DOHH2 (cell line): ENCODE measurements at regions not wholly inside any gene's neighbourhood (a gene's known extent, or its start where the extent isn't known, plus 50 kb on each side); places are given as distances from the start of the nearest gene placed in this dataset.

Source experiments
- H3F3A ChIP-seq: fragments of 200-600 bp; sonication (generic), shearing (Covaris generic); 2 replicates; pipeline ENCODE4 v1.6.0; 2016; ENCODE audit warnings: antibody characterized with exemption, mild to moderate bottlenecking; ENCODE audit not compliant: control insufficient read depth, insufficient read depth
- H3K27ac ChIP-seq: fragments of 200-600 bp; sonication (generic); 2 replicates; pipeline ENCODE4 v1.5.1; 2014; ENCODE audit warnings: low read depth, mild to moderate bottlenecking, low read length, moderate library complexity
- H3K27me3 ChIP-seq: fragments of 200-600 bp; sonication (generic); 2 replicates; pipeline ENCODE4 v1.6.1; 2014; ENCODE audit warnings: mild to moderate bottlenecking, low read length, mixed read lengths; ENCODE audit not compliant: control insufficient read depth
- H3K36me3 ChIP-seq: fragments of 200-600 bp; sonication (generic); 2 replicates; pipeline ENCODE4 v1.6.1; 2014; ENCODE audit warnings: mild to moderate bottlenecking, low read length, moderate library complexity, mixed read lengths; ENCODE audit not compliant: control insufficient read depth
- H3K4me1 ChIP-seq: fragments of 200-600 bp; sonication (generic); 2 replicates; pipeline ENCODE4 v1.6.1; 2014; ENCODE audit warnings: mild to moderate bottlenecking, low read length, mixed read lengths; ENCODE audit not compliant: control insufficient read depth
- H3K4me2 ChIP-seq: fragments of 200-600 bp; sonication (generic); 2 replicates; pipeline ENCODE4 v1.6.0; 2014; ENCODE audit warnings: mild to moderate bottlenecking, low read length, moderate library complexity
- H3K4me3 ChIP-seq: fragments of 200-600 bp; sonication (generic); 2 replicates; pipeline ENCODE4 v1.5.1; 2014; ENCODE audit warnings: mild to moderate bottlenecking, low read length, mixed read lengths
- H3K79me2 ChIP-seq: fragments of 200-600 bp; sonication (generic); 2 replicates; pipeline ENCODE4 v1.6.1; 2014; ENCODE audit warnings: mild to moderate bottlenecking, low read length, mixed read lengths; ENCODE audit not compliant: control insufficient read depth
- H3K9me2 ChIP-seq: fragments of 200-600 bp; sonication (generic); replicated peaks from 2 replicates; pipeline ENCODE4 v1.6.1; 2014; ENCODE audit warnings: mild to moderate bottlenecking, low read length, mixed read lengths; ENCODE audit not compliant: control insufficient read depth
- H3K9me3 ChIP-seq: fragments of 200-600 bp; sonication (generic); 2 replicates; pipeline ENCODE4 v1.6.1; 2014; ENCODE audit warnings: antibody characterized with exemption, low read length, mixed read lengths; ENCODE audit not compliant: control insufficient read depth, insufficient read depth
- H4K20me1 ChIP-seq: fragments of 200-600 bp; sonication (generic); 2 replicates; pipeline ENCODE4 v1.6.0; 2014; ENCODE audit warnings: low read depth, mild to moderate bottlenecking, antibody characterized with exemption, low read length, moderate library complexity; ENCODE audit not compliant: control insufficient read depth, insufficient read depth
- CTCF ChIP-seq: fragments of 200-600 bp; sonication (generic); IDR thresholded peaks from one replicate; pipeline ENCODE4 v1.5.1; 2014; ENCODE audit warnings: antibody characterized with exemption, mild to moderate bottlenecking, low read depth, low read length; ENCODE audit not compliant: poor library complexity, severe bottlenecking
- EZH2phosphoT487 ChIP-seq: fragments of 200-600 bp; sonication (generic); IDR thresholded peaks from 2 replicates; pipeline ENCODE4 v1.6.1; 2017; ENCODE audit warnings: borderline replicate concordance, mild to moderate bottlenecking, antibody characterized with exemption, low read length, moderate library complexity, mixed read lengths

DNA sequence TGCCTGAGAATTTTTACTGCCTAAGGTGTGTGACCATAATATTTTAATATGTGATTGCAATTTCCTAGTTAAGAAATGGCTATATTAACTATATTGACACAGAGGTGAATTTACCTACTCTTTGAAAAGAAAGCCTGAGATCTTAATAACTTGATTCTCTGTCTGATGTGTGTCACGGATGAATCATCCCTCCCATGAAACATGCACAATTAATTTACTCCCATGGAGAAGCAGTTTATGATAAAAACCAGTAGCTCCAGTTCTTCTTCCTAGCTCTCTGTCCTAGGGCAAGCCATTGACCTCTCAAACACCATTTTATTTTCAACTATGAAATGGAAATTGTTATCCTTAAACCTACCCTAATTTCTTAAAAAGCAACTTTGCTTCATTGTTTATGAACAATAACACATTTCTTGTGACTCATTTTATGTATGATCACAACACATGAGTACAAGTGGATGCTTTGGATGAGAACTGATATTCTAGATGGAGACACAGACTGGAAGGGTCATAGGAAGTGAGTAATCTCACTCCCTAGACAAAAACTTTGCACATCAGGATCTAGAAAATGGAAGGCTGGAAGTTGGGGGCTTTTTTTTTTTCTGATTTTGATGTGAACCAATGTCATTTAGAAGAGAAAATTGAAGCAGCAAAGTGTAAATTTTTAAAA is 438.3 kb downstream of the GPAT3 start:
- H4K20me1 ChIP-seq: no peaks in the 10 kb centered on the region
- H3K9me3 ChIP-seq: no peaks in the 10 kb centered on the region
- TF ChIP-seq CTCF: no peak
- TF ChIP-seq EZH2phosphoT487: no peak
- H3K4me1 ChIP-seq: no peaks in the 10 kb centered on the region
- H3K79me2 ChIP-seq: no peaks in the 10 kb centered on the region
- H3K9me2 ChIP-seq: no peaks in the 10 kb centered on the region
- H3K4me3 ChIP-seq: no peak overlapping the region
- no peaks in the 10 kb centered on the region for H3F3A ChIP-seq
- H3K36me3 ChIP-seq: no peaks in the 10 kb centered on the region
- no peaks in the 10 kb centered on the region for H3K27me3 ChIP-seq
- H3K27ac ChIP-seq: no peak overlapping the region
- no peak overlapping the region for H3K4me2 ChIP-seq

DNA sequence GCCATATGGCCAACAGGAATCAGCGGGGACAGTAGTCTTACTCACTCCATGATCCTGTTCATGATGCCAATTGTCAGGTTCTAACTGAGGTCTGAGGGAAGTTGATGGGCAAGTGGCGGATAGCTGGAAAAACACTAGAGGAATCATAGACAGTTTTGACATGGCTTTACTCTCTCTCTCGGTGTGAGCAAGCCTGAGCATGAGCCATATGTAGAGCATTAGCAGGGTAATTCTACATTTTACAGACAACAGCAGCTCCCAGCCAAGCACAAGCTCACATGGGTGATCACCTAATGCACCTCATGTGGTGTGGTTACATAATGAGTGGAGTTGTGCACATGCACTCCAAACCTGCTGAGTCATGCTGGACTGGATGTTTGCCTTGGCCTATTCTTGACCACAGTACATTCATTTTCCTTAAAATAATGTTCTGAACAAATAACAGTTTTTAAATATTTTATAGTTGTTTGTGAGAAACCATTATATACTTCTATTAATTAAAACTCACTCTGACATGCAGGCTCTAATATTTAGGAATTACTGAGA is 429.2 kb downstream of the GPAT3 start:
- H3K9me3 ChIP-seq: peaks cover 9% of the 10 kb centered on the region
- no peaks in the 10 kb centered on the region for H4K20me1 ChIP-seq
- no peaks in the 10 kb centered on the region for H3K36me3 ChIP-seq
- H3K9me2 ChIP-seq: no peaks in the 10 kb centered on the region
- H3K27me3 ChIP-seq: no peaks in the 10 kb centered on the region
- no peaks in the 10 kb centered on the region for H3F3A ChIP-seq
- H3K79me2 ChIP-seq: no peaks in the 10 kb centered on the region
- TF ChIP-seq EZH2phosphoT487 (no peak), CTCF (no peak)
- H3K4me1 ChIP-seq: no peaks in the 10 kb centered on the region
- H3K27ac ChIP-seq: no peak overlapping the region
- no peak overlapping the region for H3K4me2 ChIP-seq
- H3K4me3 ChIP-seq: no peak overlapping the region

DNA sequence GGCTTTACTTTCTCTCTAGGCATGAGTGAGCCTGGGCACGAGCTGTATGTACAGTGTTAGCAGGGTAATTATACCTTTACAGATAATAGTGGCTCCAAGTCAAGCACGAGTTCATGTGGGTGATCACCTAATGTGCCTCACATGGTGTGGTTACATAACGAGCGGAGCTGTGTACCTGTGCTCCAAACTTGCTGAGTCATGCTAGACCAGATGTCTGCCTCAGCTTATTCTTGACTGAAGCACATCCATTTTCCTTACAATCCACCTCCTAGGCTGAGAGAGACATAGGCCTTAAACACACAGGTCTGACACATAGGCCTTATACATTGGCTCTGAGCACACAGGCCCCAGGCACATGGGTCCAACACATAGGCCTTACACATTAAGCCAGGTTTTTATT is 426.6 kb downstream of the GPAT3 start:
- Histone ChIP-seq H3K4me1 (no peaks in the 10 kb centered on the region), H3K4me2 (no peak overlapping the region), H3K27ac (no peak overlapping the region), H3F3A (no peaks in the 10 kb centered on the region), H3K9me2 (no peaks in the 10 kb centered on the region), H3K9me3 (peaks cover 9% of the 10 kb centered on the region), H4K20me1 (no peaks in the 10 kb centered on the region), H3K27me3 (no peaks in the 10 kb centered on the region), H3K4me3 (no peak overlapping the region), H3K36me3 (no peaks in the 10 kb centered on the region), H3K79me2 (no peaks in the 10 kb centered on the region)
- TF ChIP-seq CTCF (no peak), EZH2phosphoT487 (no peak)
